GM12878 (cell line): ENCODE measurements at regions not wholly inside any gene's neighbourhood (a gene's known extent, or its start where the extent isn't known, plus 50 kb on each side); places are given as distances from the start of the nearest gene placed in this dataset.

Experiments
- ATAC-seq: fragments of 200-7000 bp; cut with Tn5 transposase; 3 replicates; pipeline ENCODE4 v1.9.1; 2020; ENCODE audit warnings: mild to moderate bottlenecking, moderate library complexity
- BruUV-seq: library from RNA; stranded (reverse); fragments of 400-500 nt; replicated peaks from 2 replicates; lab custom pipeline; 2021; lab: Mats Ljungman, UMichigan
- CTCF ChIA-PET: fragments of 300-600 bp; sonication (Branson Sonifier 250); formaldehyde crosslinking; extraction: SDS; loops from one replicate; lab custom pipeline; 2021; ENCODE audit warnings: inconsistent platforms; lab: Yijun Ruan, JAX
- POLR2A ChIA-PET: fragments of 350-600 bp; formaldehyde crosslinking; extraction: SDS; loops from one replicate; lab custom pipeline; 2021; ENCODE audit warnings: inconsistent platforms; lab: Charles Lee
- RAD21 ChIA-PET: fragments of 300-600 bp; sonication (Branson Sonifier 250); formaldehyde crosslinking; loops from one replicate; lab custom pipeline; 2023; ENCODE audit warnings: antibody characterized with exemption; ENCODE audit not compliant: unreplicated experiment; lab: Charles Lee
- SMC1A ChIA-PET: fragments of 300-600 bp; sonication (Branson Sonifier 250); formaldehyde crosslinking; loops from one replicate; lab custom pipeline; 2023; ENCODE audit not compliant: unreplicated experiment, uncharacterized antibody; lab: Charles Lee
- DNase-seq: peaks from one replicate; pipeline ENCODE4 v3.0.0-alpha.2; 2011; ENCODE audit warnings: low read depth, low spot score
- FAIRE-seq: peaks from 3 replicates; lab custom pipeline; 2011; peaks lifted over from hg19 to GRCh38; lab: Jason Lieb, UNC
- H2AFZ ChIP-seq: 2 replicates; pipeline ENCODE4 v1.6.0; 2011; ENCODE audit warnings: low read depth, low read length, control low read depth; ENCODE audit not compliant: control insufficient read depth
- H3K27ac ChIP-seq: 2 replicates; pipeline ENCODE4 v1.5.1; 2011; ENCODE audit warnings: control low read depth; ENCODE audit not compliant: control insufficient read depth, insufficient read depth
- H3K27me3 ChIP-seq, 2 experiments: replicated peaks in 1 of 2; 2 replicates each; pipeline versions ENCODE4 v1.6.0 to v1.6.1; 2011; ENCODE audit warnings: low read length in 1 of 2; ENCODE audit not compliant: control insufficient read depth in 2 of 2, insufficient read depth in 2 of 2
- H3K36me3 ChIP-seq, 2 experiments: 2 replicates each; pipeline ENCODE4 v1.5.1; 2011; ENCODE audit warnings: low read length in 1 of 2; ENCODE audit not compliant: control insufficient read depth in 2 of 2, insufficient read depth in 2 of 2
- H3K4me1 ChIP-seq: 2 replicates; pipeline ENCODE4 v1.6.1; 2011; ENCODE audit warnings: mild to moderate bottlenecking, low read length, moderate library complexity, mixed read lengths; ENCODE audit not compliant: control insufficient read depth, insufficient read depth
- H3K4me2 ChIP-seq: 2 replicates; pipeline ENCODE4 v1.6.0; 2011; ENCODE audit warnings: control low read depth; ENCODE audit not compliant: control insufficient read depth, insufficient read depth
- H3K4me3 ChIP-seq: fragments of 200-600 bp; sonication (generic); 2 replicates; pipeline ENCODE4 v1.5.1; 2016
- H3K79me2 ChIP-seq: 2 replicates; pipeline ENCODE4 v1.6.0; 2011; ENCODE audit warnings: low read length; ENCODE audit not compliant: control insufficient read depth, insufficient read depth
- H3K9ac ChIP-seq: 2 replicates; pipeline ENCODE4 v1.8.0; 2011; ENCODE audit warnings: low read length, control low read depth, mixed read lengths; ENCODE audit not compliant: control insufficient read depth, insufficient read depth
- H3K9me3 ChIP-seq: replicated peaks from 3 replicates; pipeline ENCODE4 v1.5.1; 2011; ENCODE audit warnings: mild to moderate bottlenecking, low read length; ENCODE audit not compliant: control insufficient read depth, insufficient read depth
- H4K20me1 ChIP-seq: 2 replicates; pipeline ENCODE4 v1.6.0; 2011; ENCODE audit not compliant: control insufficient read depth, insufficient read depth
- ATF7 ChIP-seq: fragments of 450-650 bp; IDR thresholded peaks from 2 replicates; pipeline ENCODE4 v1.6.1; 2016; ENCODE audit warnings: low read depth, mild to moderate bottlenecking
- CBFB ChIP-seq: IDR thresholded peaks from 2 replicates; pipeline ENCODE4 v1.6.1; 2016; ENCODE audit warnings: antibody characterized with exemption, low read depth
- CEBPB ChIP-seq, 2 experiments: fragments of 150-350 bp in 1 of 2; IDR thresholded peaks; 2 replicates each; pipeline ENCODE4 v1.6.1; 2012 to 2014; ENCODE audit warnings: low read depth in 2 of 2, low read length in 2 of 2, borderline replicate concordance in 1 of 2, inconsistent platforms in 1 of 2
- GABPA ChIP-seq: IDR thresholded peaks from 2 replicates; pipeline ENCODE4 v1.6.1; 2014; ENCODE audit warnings: antibody characterized with exemption, low read depth, mild to moderate bottlenecking, inconsistent platforms
- HCFC1 ChIP-seq: fragments of 150-350 bp; IDR thresholded peaks from 2 replicates; pipeline ENCODE4 v1.6.1; 2014; ENCODE audit warnings: low read length
- IRF4 ChIP-seq: IDR thresholded peaks from 2 replicates; pipeline ENCODE4 v1.6.1; 2011; ENCODE audit warnings: low read depth, low read length
- NR2F1 ChIP-seq: fragments of 450-650 bp; conservative IDR thresholded peaks from 2 replicates; pipeline ENCODE4 v1.6.1; 2017; ENCODE audit warnings: mild to moderate bottlenecking
- POLR2AphosphoS2 ChIP-seq: IDR thresholded peaks from 2 replicates; pipeline ENCODE4 v1.6.1; 2011; ENCODE audit warnings: low read depth, mild to moderate bottlenecking, low read length, improper control_type of control experiment, moderate library complexity
- RBBP5 ChIP-seq: fragments of 200-600 bp; sonication (generic); conservative IDR thresholded peaks from 2 replicates; pipeline ENCODE4 v1.6.1; 2016
- SIN3A ChIP-seq: IDR thresholded peaks from 2 replicates; pipeline ENCODE4 v1.6.1; 2012; ENCODE audit warnings: low read depth, low read length, improper control_type of control experiment
- WRNIP1 ChIP-seq: IDR thresholded peaks from 2 replicates; pipeline ENCODE4 v1.6.1; 2011; ENCODE audit warnings: low read depth, low read length, improper control_type of control experiment, borderline replicate concordance
- YY1 ChIP-seq: IDR thresholded peaks from 2 replicates; pipeline ENCODE4 v1.6.1; 2011; ENCODE audit warnings: low read depth, mild to moderate bottlenecking, low read length
- WGBS: methylation state at CpG from one replicate; pipeline ENCODE4 v1.1.6; 2016; ENCODE audit warnings: low lambda C conversion rate; ENCODE audit not compliant: insufficient replicate concordance, insufficient coverage; ENCODE audit errors: missing lambda C conversion rate; 5-methylcytosine and 5-hydroxymethylcytosine counted together
- in situ Hi-C: fragments of 300-500 bp; cut with MboI; formaldehyde crosslinking; loops from 9 replicates; pipeline ENCODE4 v1.14.3; 2018; ENCODE audit warnings: mixed read lengths
- intact Hi-C: fragments of 100-400 bp; cut with micrococcal nuclease; formaldehyde crosslinking; loops from one replicate; pipeline ENCODE4 v1.14.2; 2022; ENCODE audit not compliant: unreplicated experiment
- TF ChIP-seq, protein P1 (sequence below): fragments of 450-650 bp; IDR thresholded peaks from 2 replicates; pipeline ENCODE4 v1.6.1; 2017; ENCODE audit warnings: low read depth, mild to moderate bottlenecking, moderate library complexity
- TF ChIP-seq, protein P2 (sequence below), 3 experiments: IDR thresholded peaks in 2 of 3; conservative IDR thresholded peaks in 1 of 3; 2 replicates each; pipeline ENCODE4 v1.5.1; 2011; ENCODE audit warnings: low read depth in 3 of 3, low read length in 3 of 3, mild to moderate bottlenecking in 3 of 3, control low read depth in 2 of 3, moderate library complexity in 2 of 3, inconsistent platforms in 1 of 3, mixed read lengths in 1 of 3; ENCODE audit not compliant: control insufficient read depth in 2 of 3, insufficient read depth in 1 of 3; ENCODE audit errors: extremely low read depth in 1 of 3
- TF ChIP-seq, protein P3 (sequence below): fragments of 450-650 bp; IDR thresholded peaks from 2 replicates; pipeline ENCODE4 v1.6.1; 2017; ENCODE audit warnings: mild to moderate bottlenecking, moderate library complexity
- TF ChIP-seq, protein P4 (sequence below): IDR thresholded peaks from 2 replicates; pipeline ENCODE4 v1.6.1; 2011; ENCODE audit warnings: borderline replicate concordance, low read depth, mild to moderate bottlenecking, moderate library complexity, mixed read lengths, low read length; ENCODE audit not compliant: insufficient read depth; ENCODE audit errors: extremely low read length

DNA sequence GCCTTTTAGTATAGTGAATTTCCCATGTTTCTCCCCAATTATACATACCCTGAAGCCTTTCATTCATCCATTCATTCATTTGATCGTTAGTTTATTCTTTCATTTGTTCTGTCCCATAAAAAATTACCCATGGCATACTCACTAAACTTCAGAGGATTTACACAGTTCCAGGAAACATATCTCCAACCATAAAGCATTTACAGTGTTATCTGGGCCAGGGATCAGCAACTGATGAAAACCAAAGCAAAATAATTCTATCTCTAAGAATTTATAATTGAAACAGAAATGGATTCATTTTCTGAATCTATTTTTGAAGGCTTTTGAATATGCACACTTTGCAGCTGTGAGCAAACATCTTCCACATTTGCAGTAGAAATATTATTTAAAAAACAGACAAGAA, 547.7 kb downstream of the KCNJ2 start (continued):
- no peak for TF ChIP-seq POLR2AphosphoS2
- TF ChIP-seq RBBP5: no peak
- TF ChIP-seq SIN3A: no peak
- TF ChIP-seq, protein P1, sequence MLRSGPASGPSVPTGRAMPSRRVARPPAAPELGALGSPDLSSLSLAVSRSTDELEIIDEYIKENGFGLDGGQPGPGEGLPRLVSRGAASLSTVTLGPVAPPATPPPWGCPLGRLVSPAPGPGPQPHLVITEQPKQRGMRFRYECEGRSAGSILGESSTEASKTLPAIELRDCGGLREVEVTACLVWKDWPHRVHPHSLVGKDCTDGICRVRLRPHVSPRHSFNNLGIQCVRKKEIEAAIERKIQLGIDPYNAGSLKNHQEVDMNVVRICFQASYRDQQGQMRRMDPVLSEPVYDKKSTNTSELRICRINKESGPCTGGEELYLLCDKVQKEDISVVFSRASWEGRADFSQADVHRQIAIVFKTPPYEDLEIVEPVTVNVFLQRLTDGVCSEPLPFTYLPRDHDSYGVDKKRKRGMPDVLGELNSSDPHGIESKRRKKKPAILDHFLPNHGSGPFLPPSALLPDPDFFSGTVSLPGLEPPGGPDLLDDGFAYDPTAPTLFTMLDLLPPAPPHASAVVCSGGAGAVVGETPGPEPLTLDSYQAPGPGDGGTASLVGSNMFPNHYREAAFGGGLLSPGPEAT: no peak

DNA sequence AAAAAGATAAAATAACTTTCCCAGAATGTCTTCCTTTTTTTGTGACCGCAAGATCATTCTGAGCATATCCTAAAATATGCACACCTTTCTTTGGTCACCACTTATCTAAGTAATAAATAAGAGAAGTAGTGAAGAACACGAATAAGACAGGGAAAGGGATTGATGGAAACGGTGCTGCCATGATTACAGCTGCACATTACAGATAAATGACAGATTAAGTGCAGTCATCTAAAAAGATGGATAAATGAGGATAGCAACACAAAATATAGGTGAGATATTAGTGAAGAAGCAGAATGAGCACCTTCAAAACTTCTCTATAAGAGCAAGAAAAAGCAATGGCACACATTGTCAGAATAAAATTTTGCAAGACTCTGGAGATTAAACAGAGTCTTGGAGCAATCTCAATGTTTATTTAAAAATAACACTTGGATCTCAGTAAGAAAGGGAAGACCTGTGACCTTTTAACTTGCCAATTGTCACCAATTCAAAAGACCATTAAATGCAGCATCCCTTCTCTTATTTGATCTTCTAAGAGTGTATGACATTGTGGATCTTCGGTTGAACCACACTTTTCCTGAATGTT, 567.1 kb downstream of the KCNJ2 start:
- 45% methylated on average over 4 of the region's 4 CpGs for WGBS
- SMC1A ChIA-PET: no interaction called here
- Histone ChIP-seq H3K36me3 (no peaks in the 10 kb centered on the region), H3K9ac (no peak overlapping the region), H3K27ac (no peak overlapping the region), H3K9me3 (no peaks in the 10 kb centered on the region), H3K79me2 (no peaks in the 10 kb centered on the region), H3K27me3 (no peaks in the 10 kb centered on the region), H3K4me1 (no peaks in the 10 kb centered on the region), H4K20me1 (no peaks in the 10 kb centered on the region), H3K4me2 (no peak overlapping the region), H3K4me3 (no peak overlapping the region), H2AFZ (no peak overlapping the region)
- in situ Hi-C loops: no loop called here
- POLR2A ChIA-PET: no interaction called here
- BruUV-seq: no TSS peak
- ATAC-seq (no peak), FAIRE-seq (no peak), DNase-seq (no peak)
- RAD21 ChIA-PET: no interaction called here
- intact Hi-C loops: no loop called here
- CTCF ChIA-PET: no interaction called here
- TF ChIP-seq YY1 (no peak), CBFB (no peak), IRF4 (no peak), HCFC1 (no peak), GABPA (no peak), CEBPB (IDR thresholded peaks at IDR 0.05; ENCODE audit: borderline replicate concordance in 1 of 2, low read depth in 2 of 2, low read length in 2 of 2) (no peak), NR2F1 (no peak), ATF7 (no peak), WRNIP1 (no peak)
- TF ChIP-seq, protein P2, sequence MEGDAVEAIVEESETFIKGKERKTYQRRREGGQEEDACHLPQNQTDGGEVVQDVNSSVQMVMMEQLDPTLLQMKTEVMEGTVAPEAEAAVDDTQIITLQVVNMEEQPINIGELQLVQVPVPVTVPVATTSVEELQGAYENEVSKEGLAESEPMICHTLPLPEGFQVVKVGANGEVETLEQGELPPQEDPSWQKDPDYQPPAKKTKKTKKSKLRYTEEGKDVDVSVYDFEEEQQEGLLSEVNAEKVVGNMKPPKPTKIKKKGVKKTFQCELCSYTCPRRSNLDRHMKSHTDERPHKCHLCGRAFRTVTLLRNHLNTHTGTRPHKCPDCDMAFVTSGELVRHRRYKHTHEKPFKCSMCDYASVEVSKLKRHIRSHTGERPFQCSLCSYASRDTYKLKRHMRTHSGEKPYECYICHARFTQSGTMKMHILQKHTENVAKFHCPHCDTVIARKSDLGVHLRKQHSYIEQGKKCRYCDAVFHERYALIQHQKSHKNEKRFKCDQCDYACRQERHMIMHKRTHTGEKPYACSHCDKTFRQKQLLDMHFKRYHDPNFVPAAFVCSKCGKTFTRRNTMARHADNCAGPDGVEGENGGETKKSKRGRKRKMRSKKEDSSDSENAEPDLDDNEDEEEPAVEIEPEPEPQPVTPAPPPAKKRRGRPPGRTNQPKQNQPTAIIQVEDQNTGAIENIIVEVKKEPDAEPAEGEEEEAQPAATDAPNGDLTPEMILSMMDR (IDR thresholded peaks at IDR 0.05 in 2 of 3, conservative IDR thresholded peaks at IDR 0.05 in 1 of 3; ENCODE audit: control insufficient read depth in 2 of 3, extremely low read depth in 1 of 3, insufficient read depth in 1 of 3, low read depth in 3 of 3, low read length in 3 of 3): no peak
- TF ChIP-seq, protein P3, sequence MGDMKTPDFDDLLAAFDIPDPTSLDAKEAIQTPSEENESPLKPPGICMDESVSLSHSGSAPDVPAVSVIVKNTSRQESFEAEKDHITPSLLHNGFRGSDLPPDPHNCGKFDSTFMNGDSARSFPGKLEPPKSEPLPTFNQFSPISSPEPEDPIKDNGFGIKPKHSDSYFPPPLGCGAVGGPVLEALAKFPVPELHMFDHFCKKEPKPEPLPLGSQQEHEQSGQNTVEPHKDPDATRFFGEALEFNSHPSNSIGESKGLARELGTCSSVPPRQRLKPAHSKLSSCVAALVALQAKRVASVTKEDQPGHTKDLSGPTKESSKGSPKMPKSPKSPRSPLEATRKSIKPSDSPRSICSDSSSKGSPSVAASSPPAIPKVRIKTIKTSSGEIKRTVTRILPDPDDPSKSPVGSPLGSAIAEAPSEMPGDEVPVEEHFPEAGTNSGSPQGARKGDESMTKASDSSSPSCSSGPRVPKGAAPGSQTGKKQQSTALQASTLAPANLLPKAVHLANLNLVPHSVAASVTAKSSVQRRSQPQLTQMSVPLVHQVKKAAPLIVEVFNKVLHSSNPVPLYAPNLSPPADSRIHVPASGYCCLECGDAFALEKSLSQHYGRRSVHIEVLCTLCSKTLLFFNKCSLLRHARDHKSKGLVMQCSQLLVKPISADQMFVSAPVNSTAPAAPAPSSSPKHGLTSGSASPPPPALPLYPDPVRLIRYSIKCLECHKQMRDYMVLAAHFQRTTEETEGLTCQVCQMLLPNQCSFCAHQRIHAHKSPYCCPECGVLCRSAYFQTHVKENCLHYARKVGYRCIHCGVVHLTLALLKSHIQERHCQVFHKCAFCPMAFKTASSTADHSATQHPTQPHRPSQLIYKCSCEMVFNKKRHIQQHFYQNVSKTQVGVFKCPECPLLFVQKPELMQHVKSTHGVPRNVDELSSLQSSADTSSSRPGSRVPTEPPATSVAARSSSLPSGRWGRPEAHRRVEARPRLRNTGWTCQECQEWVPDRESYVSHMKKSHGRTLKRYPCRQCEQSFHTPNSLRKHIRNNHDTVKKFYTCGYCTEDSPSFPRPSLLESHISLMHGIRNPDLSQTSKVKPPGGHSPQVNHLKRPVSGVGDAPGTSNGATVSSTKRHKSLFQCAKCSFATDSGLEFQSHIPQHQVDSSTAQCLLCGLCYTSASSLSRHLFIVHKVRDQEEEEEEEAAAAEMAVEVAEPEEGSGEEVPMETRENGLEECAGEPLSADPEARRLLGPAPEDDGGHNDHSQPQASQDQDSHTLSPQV: no peak
- TF ChIP-seq, protein P4, sequence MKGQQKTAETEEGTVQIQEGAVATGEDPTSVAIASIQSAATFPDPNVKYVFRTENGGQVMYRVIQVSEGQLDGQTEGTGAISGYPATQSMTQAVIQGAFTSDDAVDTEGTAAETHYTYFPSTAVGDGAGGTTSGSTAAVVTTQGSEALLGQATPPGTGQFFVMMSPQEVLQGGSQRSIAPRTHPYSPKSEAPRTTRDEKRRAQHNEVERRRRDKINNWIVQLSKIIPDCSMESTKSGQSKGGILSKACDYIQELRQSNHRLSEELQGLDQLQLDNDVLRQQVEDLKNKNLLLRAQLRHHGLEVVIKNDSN: no peak
